Aorta (tissue), 5 donors: ENCODE measurements at regions not wholly inside any gene's neighbourhood (a gene's known extent, or its start where the extent isn't known, plus 50 kb on each side); places are given as distances from the start of the nearest gene placed in this dataset.
"Not testable (repeated sequence)": the region's sequence is repeated elsewhere in the genome, so short reads cannot be mapped to it uniquely, and the experiment has no call there.

ENCODE experiments used
- ATAC-seq: fragments of 200-7000 bp; cut with Tn5 transposase; one replicate; pipeline ENCODE4 v1.9.1; 2022; ENCODE audit warnings: moderate library complexity; ENCODE audit not compliant: low FRiP score
- DNase-seq, 2 donors: peaks; one replicate each; pipeline ENCODE4 v3.0.0-alpha.2; 2020
- H3K27ac ChIP-seq, 2 donors: one replicate each; pipeline ENCODE4 v1.5.1; 2013; ENCODE audit warnings: low read length in 2 of 2, mild to moderate bottlenecking in 2 of 2, moderate library complexity in 2 of 2, control low read depth in 1 of 2, inconsistent platforms in 1 of 2, low read depth in 1 of 2
- H3K27me3 ChIP-seq, 2 donors: one replicate each; pipeline ENCODE4 v1.6.1; 2013; ENCODE audit warnings: control low read depth in 1 of 2, low read length in 1 of 2, mild to moderate bottlenecking in 1 of 2, moderate library complexity in 1 of 2; ENCODE audit not compliant: insufficient read depth in 2 of 2, control insufficient read depth in 1 of 2
- H3K36me3 ChIP-seq, 2 donors: one replicate each; pipeline ENCODE4 v1.6.1; 2013; ENCODE audit warnings: control low read depth in 1 of 2, low read length in 1 of 2, mild to moderate bottlenecking in 1 of 2; ENCODE audit not compliant: insufficient read depth in 2 of 2, control insufficient read depth in 1 of 2
- H3K4me1 ChIP-seq, 2 donors: one replicate each; pipeline ENCODE4 v1.6.1; 2013; ENCODE audit warnings: low read length in 2 of 2, control low read depth in 1 of 2, mild to moderate bottlenecking in 1 of 2, moderate library complexity in 1 of 2; ENCODE audit not compliant: insufficient read depth in 2 of 2, control insufficient read depth in 1 of 2
- H3K4me3 ChIP-seq, 2 donors: one replicate each; pipeline ENCODE4 v1.5.1; 2013; ENCODE audit warnings: low read length in 2 of 2, control low read depth in 1 of 2, mild to moderate bottlenecking in 1 of 2
- H3K9me3 ChIP-seq: one replicate; pipeline ENCODE4 v1.6.1; 2013; ENCODE audit warnings: mild to moderate bottlenecking, low read length; ENCODE audit not compliant: control insufficient read depth
- WGBS, 2 donors: extraction: QIAGEN DNeasy Blood & Tissue Kit; methylation state at CpG; one replicate each; pipeline ENCODE4 v1.1.7; 2013; 5-methylcytosine and 5-hydroxymethylcytosine counted together
- intact Hi-C, 2 donors: fragments of 100-400 bp; cut with DNase I; formaldehyde crosslinking; loops; one replicate each; pipeline versions ENCODE4 v1.14.2 to v1.15.0; 2022
- donor health status: healthy with polysubstance abuse.
- donor health status: Bipolar disorder and iron deficiency.
- donor health status: DM: no; HTN: no; CAD: no.
- donor health status: DM: no; HTN: no; CAD: no.
- donor health status: DM: yes; HTN: yes; CAD: no.

- ATAC-seq (no peak), DNase-seq (no peak)
- no peaks in the 10 kb centered on the region for H3K27me3 ChIP-seq
- H3K9me3 ChIP-seq: no peaks in the 10 kb centered on the region
- no peaks in the 10 kb centered on the region for H3K4me1 ChIP-seq
- intact Hi-C loops: no loop called here
- H3K36me3 ChIP-seq: no peaks in the 10 kb centered on the region
- H3K27ac ChIP-seq: no peak overlapping the region
- WGBS, 2 donors: 43 to 71% methylated on average over 2 of the region's 2 CpGs
- no peak overlapping the region for H3K4me3 ChIP-seq
Observed at GRCh38 chr6:44742828-44743372, 355.4 kb downstream of the CDC5L start.

DNA sequence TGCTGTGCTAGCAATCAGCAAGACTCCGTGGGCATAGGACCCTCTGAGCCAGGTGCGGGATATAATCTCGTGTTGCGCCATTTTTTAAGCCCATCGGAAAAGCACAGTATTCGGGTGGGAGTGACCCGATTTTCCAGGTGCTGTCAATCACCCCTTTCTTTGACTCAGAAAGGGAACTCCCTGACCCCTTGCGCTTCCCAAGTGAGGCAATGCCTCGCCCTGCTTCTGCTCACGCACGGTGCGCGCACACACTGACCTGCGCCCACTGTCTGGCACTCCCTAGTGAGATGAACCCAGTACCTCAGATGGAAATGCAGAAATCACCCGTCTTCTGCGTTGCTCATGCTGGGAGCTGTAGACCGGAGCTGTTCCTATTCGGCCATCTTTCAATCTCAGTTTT, 372.6 kb downstream of the CDC5L start:
- 95 to 96% methylated on average over 18 of the region's 18 CpGs for WGBS, 2 donors
- H3K27ac ChIP-seq, H3K9me3 ChIP-seq, H3K27me3 ChIP-seq, H3K36me3 ChIP-seq, intact Hi-C loops, DNase-seq, H3K4me1 ChIP-seq, H3K4me3 ChIP-seq, ATAC-seq: not testable (repeated sequence)

DNA sequence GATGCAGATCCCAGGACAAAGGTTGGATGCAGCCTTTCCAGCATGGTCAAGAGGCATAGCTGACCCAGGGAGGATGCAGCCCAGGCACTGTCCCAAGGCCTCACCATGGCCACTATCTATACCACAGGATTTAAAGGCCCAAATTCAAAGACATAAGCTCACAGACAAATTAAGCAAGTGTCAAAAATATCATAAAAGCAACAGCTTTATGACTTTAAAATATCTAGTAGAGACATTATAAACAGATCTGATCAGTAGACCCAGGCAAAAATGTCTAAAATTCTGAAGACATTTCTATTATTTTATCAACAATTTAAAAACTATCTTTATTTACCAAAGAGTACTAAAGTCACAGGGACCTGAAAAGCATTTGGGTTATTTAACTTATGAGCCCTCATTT, 373.5 kb downstream of the CDC5L start:
- Histone ChIP-seq H3K36me3 (no peaks in the 10 kb centered on the region), H3K27me3 (no peaks in the 10 kb centered on the region), H3K4me1 (no peaks in the 10 kb centered on the region), H3K4me3 (no peak overlapping the region), H3K9me3 (peaks cover 2% of the 10 kb centered on the region), H3K27ac (no peak overlapping the region)
- DNase-seq (no peak), ATAC-seq (no peak)
- intact Hi-C loops: no loop called here

- H3K27ac ChIP-seq: no peak overlapping the region
- H3K4me1 ChIP-seq: no peaks in the 10 kb centered on the region
- DNase-seq (no peak), ATAC-seq (no peak)
- WGBS, 2 donors: 52 to 71% methylated on average over 1 of the region's 1 CpG
- no peak overlapping the region for H3K4me3 ChIP-seq
- H3K27me3 ChIP-seq: no peaks in the 10 kb centered on the region
- H3K9me3 ChIP-seq: peaks cover 2% of the 10 kb centered on the region
- intact Hi-C loops: no loop called here
- H3K36me3 ChIP-seq: no peaks in the 10 kb centered on the region
Observed at GRCh38 chr6:44762496-44762895, 375.0 kb downstream of the CDC5L start.

GRCh38 chr6:44771647-44772415, 384.3 kb downstream of the CDC5L start:
- Histone ChIP-seq H3K27ac (no peak overlapping the region), H3K36me3 (no peaks in the 10 kb centered on the region), H3K9me3 (peaks cover 2% of the 10 kb centered on the region), H3K4me1 (no peaks in the 10 kb centered on the region), H3K4me3 (no peak overlapping the region), H3K27me3 (no peaks in the 10 kb centered on the region)
- 81 to 89% methylated on average over 4 of the region's 4 CpGs for WGBS, 2 donors
- DNase-seq (peak in 1 of 2 donors; percentile 62), ATAC-seq (no peak)
- intact Hi-C loops: no loop called here

- Histone ChIP-seq H3K4me3 (no peak overlapping the region), H3K27me3 (no peaks in the 10 kb centered on the region), H3K27ac (no peak overlapping the region), H3K9me3 (peaks cover 2% of the 10 kb centered on the region), H3K36me3 (no peaks in the 10 kb centered on the region), H3K4me1 (no peaks in the 10 kb centered on the region)
- ATAC-seq (no peak), DNase-seq (no peak)
- intact Hi-C loops: no loop called here
Observed at GRCh38 chr6:44772838-44773237, 385.3 kb downstream of the CDC5L start.

DNA sequence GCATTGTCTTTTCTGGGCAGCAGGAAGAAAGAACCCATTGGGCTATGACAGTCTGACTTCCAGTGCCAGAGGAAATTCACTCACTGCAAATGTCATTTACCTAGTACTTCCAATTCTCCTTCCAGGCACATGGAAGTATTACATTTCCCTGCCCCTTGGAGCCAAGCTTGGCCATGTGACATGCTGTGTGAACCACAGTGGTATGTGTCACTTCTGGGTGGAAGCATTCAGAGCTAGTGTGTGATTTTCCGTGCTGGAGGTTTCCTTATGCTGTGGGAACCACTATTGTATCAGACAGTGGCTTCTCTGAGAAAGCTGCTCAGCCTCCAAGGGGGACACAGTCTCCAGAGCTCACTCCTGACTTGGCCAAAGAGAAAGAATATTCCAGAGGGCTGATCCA, 387.6 kb downstream of the CDC5L start:
- intact Hi-C loops: no loop called here
- DNase-seq: no peak
- Histone ChIP-seq H3K27ac (no peak overlapping the region), H3K9me3 (no peaks in the 10 kb centered on the region), H3K4me3 (no peak overlapping the region), H3K27me3 (no peaks in the 10 kb centered on the region), H3K4me1 (no peaks in the 10 kb centered on the region), H3K36me3 (no peaks in the 10 kb centered on the region)
- WGBS, 2 donors: 28 to 38% methylated on average over 1 of the region's 1 CpG
- ATAC-seq: no peak

DNA sequence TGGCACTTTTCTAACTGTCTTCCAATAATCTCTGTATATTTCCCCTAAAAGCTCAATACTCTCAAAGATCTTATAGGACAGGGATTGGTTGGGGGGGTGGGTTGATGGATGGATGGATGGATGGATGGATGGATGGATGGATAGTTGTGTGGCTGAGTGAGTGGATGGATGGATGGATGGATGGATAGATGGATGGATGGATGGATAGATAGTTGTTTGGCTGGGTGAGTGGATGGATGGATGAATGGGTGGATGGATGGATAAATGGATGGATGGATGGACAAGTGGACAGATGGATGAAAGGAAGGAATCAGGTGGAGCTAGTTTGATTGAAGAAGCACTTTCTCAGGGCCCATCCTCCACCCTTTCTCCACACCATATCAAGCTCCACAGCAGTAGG, 388.8 kb downstream of the CDC5L start:
- Histone ChIP-seq H3K36me3 (no peaks in the 10 kb centered on the region), H3K4me1 (no peaks in the 10 kb centered on the region), H3K27ac (no peak overlapping the region), H3K27me3 (no peaks in the 10 kb centered on the region), H3K9me3 (no peaks in the 10 kb centered on the region), H3K4me3 (no peak overlapping the region)
- no peak for DNase-seq
- intact Hi-C loops: no loop called here
- no peak for ATAC-seq

DNA sequence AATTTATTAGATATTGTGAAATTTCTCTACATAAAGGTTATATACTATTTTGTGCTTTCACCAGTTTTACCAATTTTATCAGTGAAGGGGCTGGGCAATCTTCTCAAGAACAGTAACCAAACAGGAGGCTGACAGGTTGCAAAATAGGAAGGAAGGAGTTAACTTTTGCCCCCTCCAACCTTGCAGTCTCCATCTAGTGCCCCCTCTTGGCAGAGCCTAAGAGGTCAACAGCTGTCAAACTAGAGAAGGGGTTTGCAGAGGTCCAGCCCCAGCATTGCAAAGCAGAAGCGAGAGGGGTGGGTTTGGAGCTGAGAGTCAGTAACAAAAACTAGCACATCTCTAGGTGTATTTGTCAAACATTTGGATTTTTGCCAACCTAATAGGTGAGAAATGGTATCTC, 391.0 kb downstream of the CDC5L start:
- ATAC-seq (no peak), DNase-seq (no peak)
- no peaks in the 10 kb centered on the region for H3K4me1 ChIP-seq
- intact Hi-C loops: no loop called here
- 91 to 98% methylated on average over 1 of the region's 1 CpG for WGBS, 2 donors
- H3K9me3 ChIP-seq: no peaks in the 10 kb centered on the region
- no peak overlapping the region for H3K27ac ChIP-seq
- H3K27me3 ChIP-seq: no peaks in the 10 kb centered on the region
- no peak overlapping the region for H3K4me3 ChIP-seq
- H3K36me3 ChIP-seq: no peaks in the 10 kb centered on the region
